B cell (primary cell): ENCODE measurements at regions not wholly inside any gene's neighbourhood (a gene's known extent, or its start where the extent isn't known, plus 50 kb on each side); places are given as distances from the start of the nearest gene placed in this dataset.

Experiments
- ATAC-seq: fragments of 200-7000 bp; cut with Tn5 transposase; one replicate; pipeline ENCODE4 v1.10.0; 2021; ENCODE audit warnings: low read depth, mild to moderate bottlenecking, moderate number of reproducible peaks, moderate library complexity
- CTCF ChIA-PET: fragments of 350-600 bp; sonication (Branson Sonifier 250); formaldehyde crosslinking; loops from one replicate; lab custom pipeline; 2021; ENCODE audit warnings: antibody characterized with exemption, inconsistent platforms; lab: Charles Lee
- POLR2A ChIA-PET: fragments of 350-600 bp; sonication (Branson Sonifier 250); formaldehyde crosslinking; loops from one replicate; lab custom pipeline; 2021; ENCODE audit warnings: antibody characterized with exemption; lab: Charles Lee
- DNase-seq: peaks from one replicate; pipeline ENCODE4 v3.0.0; 2013
- H2AFZ ChIP-seq: 2 replicates; pipeline ENCODE4 v1.6.1; 2012; ENCODE audit warnings: mild to moderate bottlenecking, low read depth, low read length; ENCODE audit not compliant: insufficient read depth, poor library complexity, severe bottlenecking
- H3K27ac ChIP-seq, 2 donors: 1 replicate in 1 of 2; 2 replicates in 1 of 2; pipeline ENCODE4 v1.5.1; 2012 to 2013; ENCODE audit warnings: low read length in 2 of 2, mild to moderate bottlenecking in 2 of 2, moderate library complexity in 1 of 2
- H3K27me3 ChIP-seq, 4 experiments: fragments of 200-600 bp in 1 of 4; sonication (generic) in 1 of 4; replicated peaks in 1 of 4; 1 replicate in 2 of 4; 2 replicates in 2 of 4; pipeline versions ENCODE4 v1.6.1 to v1.7.0; 2013 to 2016; ENCODE audit warnings: low read length in 3 of 4, mild to moderate bottlenecking in 2 of 4, mixed read lengths in 1 of 4, moderate library complexity in 1 of 4; ENCODE audit not compliant: insufficient read depth in 4 of 4, control insufficient read depth in 3 of 4; ENCODE audit errors: control extremely low read depth in 1 of 4
- H3K36me3 ChIP-seq, 2 experiments: replicated peaks in 1 of 2; 1 replicate in 1 of 2; 2 replicates in 1 of 2; pipeline versions ENCODE4 v1.6.1 to v1.7.1; 2013; ENCODE audit warnings: low read length in 1 of 2; ENCODE audit not compliant: insufficient read depth in 2 of 2, control insufficient read depth in 1 of 2; ENCODE audit errors: control extremely low read depth in 1 of 2, extremely low read depth in 1 of 2
- H3K4me1 ChIP-seq, 2 donors: fragments of 200-600 bp in 1 of 2; sonication (generic) in 1 of 2; 1 replicate in 1 of 2; 2 replicates in 1 of 2; pipeline versions ENCODE4 v1.5.1 to v1.6.1; 2013 to 2017; ENCODE audit warnings: low read length in 2 of 2; ENCODE audit not compliant: control insufficient read depth in 2 of 2, insufficient read depth in 2 of 2
- H3K4me2 ChIP-seq: replicated peaks from 2 replicates; pipeline ENCODE3; 2012; ENCODE audit warnings: mild to moderate bottlenecking, low read depth, low read length; ENCODE audit not compliant: poor library complexity, severe bottlenecking
- H3K4me3 ChIP-seq, 5 experiments: fragments of 200-600 bp in 1 of 5; sonication (generic) in 1 of 5; 1 replicate in 3 of 5; 2 replicates in 2 of 5; pipeline versions ENCODE4 v1.5.1 to v1.7.0; 2011 to 2016; ENCODE audit warnings: low read length in 4 of 5, mild to moderate bottlenecking in 4 of 5, low read depth in 2 of 5, control low read depth in 1 of 5, moderate library complexity in 1 of 5; ENCODE audit not compliant: insufficient read depth in 1 of 5; ENCODE audit errors: control extremely low read depth in 1 of 5, extremely low read depth in 1 of 5
- H3K79me2 ChIP-seq: fragments of 200-600 bp; sonication (generic); one replicate; pipeline ENCODE4 v1.6.0; 2016; ENCODE audit warnings: low read length; ENCODE audit not compliant: control insufficient read depth, insufficient read depth
- H3K9ac ChIP-seq: fragments of 200-600 bp; sonication (generic); 2 replicates; pipeline ENCODE4 v1.6.1; 2017; ENCODE audit warnings: mild to moderate bottlenecking, low read length, moderate library complexity
- H3K9me3 ChIP-seq, 3 donors: one replicate each; pipeline versions ENCODE4 v1.6.1 to v1.7.1; 2013; ENCODE audit warnings: low read length in 2 of 3; ENCODE audit not compliant: control insufficient read depth in 2 of 3, insufficient read depth in 1 of 3; ENCODE audit errors: control extremely low read depth in 1 of 3
- H4K20me1 ChIP-seq: 2 replicates; pipeline ENCODE4 v1.6.0; 2012; ENCODE audit warnings: mild to moderate bottlenecking, low read length; ENCODE audit not compliant: insufficient read depth, control insufficient read depth, poor library complexity, severe bottlenecking
- H3K27ac Mint-ChIP-seq: one replicate; pipeline ENCODE4 v1.8.0; 2021; ENCODE audit warnings: mixed read lengths
- H3K27me3 Mint-ChIP-seq: one replicate; pipeline ENCODE4 v1.8.0; 2021; ENCODE audit warnings: mixed read lengths
- H3K4me1 Mint-ChIP-seq: one replicate; pipeline ENCODE4 v1.8.0; 2021; ENCODE audit warnings: mixed read lengths
- H3K4me3 Mint-ChIP-seq: one replicate; pipeline ENCODE4 v1.8.0; 2021; ENCODE audit warnings: mixed read lengths
- H3K9me3 Mint-ChIP-seq: one replicate; pipeline ENCODE4 v1.8.0; 2022; ENCODE audit warnings: mixed read lengths; ENCODE audit not compliant: insufficient read depth
- CTCF ChIP-seq: fragments of 200-600 bp; IDR thresholded peaks from one replicate; pipeline ENCODE4 v1.8.0; 2022; ENCODE audit warnings: antibody characterized with exemption, mild to moderate bottlenecking
- EZH2 ChIP-seq: IDR thresholded peaks from 2 replicates; pipeline ENCODE4 v1.6.1; 2012; ENCODE audit warnings: borderline replicate concordance, low read depth, mild to moderate bottlenecking, moderate library complexity, low read length; ENCODE audit not compliant: insufficient read depth, poor library complexity, severe bottlenecking
- WGBS: methylation state at CpG from one replicate; pipeline ENCODE4 v1.1.5; 2013; ENCODE audit warnings: missing lambda C conversion rate; ENCODE audit not compliant: insufficient coverage; 5-methylcytosine and 5-hydroxymethylcytosine counted together
- intact Hi-C: fragments of 100-400 bp; cut with micrococcal nuclease; formaldehyde crosslinking; loops from one replicate; pipeline ENCODE4 v1.10.0; 2022

GRCh38 chr12:114998750-114999128 is 314.8 kb upstream of the TBX3 start:
- peaks cover 7% of the 10 kb centered on the region for H3K9me3 Mint-ChIP-seq
- H3K4me1 Mint-ChIP-seq: no peaks in the 10 kb centered on the region
- Histone ChIP-seq H3K4me1 (no peaks in the 10 kb centered on the region), H3K4me2 (no peak overlapping the region), H3K36me3 (no peaks in the 10 kb centered on the region), H4K20me1 (no peaks in the 10 kb centered on the region), H3K79me2 (no peaks in the 10 kb centered on the region), H3K27me3 (no peaks in the 10 kb centered on the region), H3K9ac (no peak overlapping the region), H3K4me3 (no peak overlapping the region), H3K9me3 (peaks cover 0 to 17% (median 2%) of the 10 kb centered on the region in 3 donors), H3K27ac (no peak overlapping the region), H2AFZ (no peak overlapping the region)
- no peak overlapping the region for H3K4me3 Mint-ChIP-seq
- intact Hi-C loops: no loop called here
- ChIA-PET CTCF (no interaction called here), POLR2A (no interaction called here)
- H3K27ac Mint-ChIP-seq: no peak overlapping the region
- TF ChIP-seq EZH2 (no peak), CTCF (no peak)
- no peaks in the 10 kb centered on the region for H3K27me3 Mint-ChIP-seq
- WGBS: 17% methylated on average over 2 of the region's 3 CpGs
- no peak for ATAC-seq
- no peak for DNase-seq

GRCh38 chr12:114998118-114998749 is 314.3 kb upstream of the TBX3 start:
- no peak overlapping the region for H3K4me3 Mint-ChIP-seq
- ChIA-PET CTCF (no interaction called here), POLR2A (no interaction called here)
- H3K4me1 ChIP-seq: no peaks in the 10 kb centered on the region
- H3K27ac Mint-ChIP-seq: no peak overlapping the region
- H3K4me3 ChIP-seq: no peak overlapping the region
- H3K27me3 Mint-ChIP-seq: no peaks in the 10 kb centered on the region
- H3K27me3 ChIP-seq: no peaks in the 10 kb centered on the region
- no peaks in the 10 kb centered on the region for H3K4me1 Mint-ChIP-seq
- no peaks in the 10 kb centered on the region for H3K36me3 ChIP-seq
- no peak for TF ChIP-seq CTCF
- no peak for TF ChIP-seq EZH2
- peaks cover 7% of the 10 kb centered on the region for H3K9me3 Mint-ChIP-seq
- DNase-seq (no peak), ATAC-seq (no peak)
- no peak overlapping the region for H2AFZ ChIP-seq
- 42% methylated on average over 2 of the region's 2 CpGs for WGBS
- H3K9ac ChIP-seq: no peak overlapping the region
- H4K20me1 ChIP-seq: no peaks in the 10 kb centered on the region
- peaks cover 0 to 17% (median 2%) of the 10 kb centered on the region in 3 donors for H3K9me3 ChIP-seq
- intact Hi-C loops: no loop called here
- H3K4me2 ChIP-seq: no peak overlapping the region
- H3K79me2 ChIP-seq: no peaks in the 10 kb centered on the region
- H3K27ac ChIP-seq: no peak overlapping the region
